HUDEP-2 (cell line): ENCODE measurements at regions not wholly inside any gene's neighbourhood (a gene's known extent, or its start where the extent isn't known, plus 50 kb on each side); places are given as distances from the start of the nearest gene placed in this dataset.
A peak's percentile ranks its signal among the peaks of the same experiment; 100 is the strongest.
"Not testable (repeated sequence)": the region's sequence is repeated elsewhere in the genome, so short reads cannot be mapped to it uniquely, and the experiment has no call there.

Experiments used
- DNase-seq, 76 experiments: peaks; one replicate each; lab custom pipeline; 2025; ENCODE audit not compliant: unreplicated experiment in 76 of 76; lab: John Stamatoyannopoulos, UW

DNA sequence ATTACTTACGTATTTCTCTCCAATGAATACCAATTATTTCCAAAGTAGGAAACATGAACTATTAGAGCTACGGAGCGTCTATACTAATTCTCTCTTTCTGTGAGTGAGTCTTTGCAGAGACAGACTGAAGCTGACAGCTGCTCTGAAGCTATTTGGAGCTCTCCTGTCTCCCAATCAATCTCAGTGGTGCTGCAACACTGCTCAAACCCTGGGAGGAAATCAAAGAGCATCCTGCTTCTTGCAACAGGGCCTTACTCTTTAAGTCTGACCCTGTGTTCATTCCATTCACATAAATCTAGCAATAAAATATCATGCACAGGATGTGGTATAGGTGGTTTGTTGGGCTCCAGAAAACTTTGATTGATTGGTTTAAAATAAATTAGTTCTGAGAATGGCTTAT lies 685.7 kb upstream of the IGFBP3 start:
- no peak for DNase-seq

DNA sequence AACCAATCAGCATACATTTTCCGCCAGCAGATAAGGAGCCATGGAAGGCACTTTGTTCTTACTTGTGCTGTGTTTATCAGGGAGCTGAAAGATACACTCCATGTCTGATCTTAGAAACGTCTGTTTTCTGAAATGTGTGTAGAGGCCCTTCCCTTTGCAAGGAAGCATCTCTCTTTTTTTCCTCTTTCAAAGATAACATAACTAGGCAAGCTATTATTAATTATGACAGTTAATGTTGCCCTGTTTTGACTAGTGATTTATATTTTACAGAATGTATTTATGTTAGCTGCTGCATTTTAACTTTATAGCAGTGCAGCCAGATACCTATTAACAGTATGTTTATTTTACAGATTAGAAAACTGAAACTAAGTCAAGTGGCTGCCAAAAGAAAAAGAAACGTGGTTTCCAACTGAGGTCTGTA lies 683.2 kb upstream of the IGFBP3 start:
- no peak for DNase-seq

- DNase-seq, result no peak
Observed at GRCh38 chr7:46603780-46604179, 682.7 kb upstream of the IGFBP3 start.

DNA sequence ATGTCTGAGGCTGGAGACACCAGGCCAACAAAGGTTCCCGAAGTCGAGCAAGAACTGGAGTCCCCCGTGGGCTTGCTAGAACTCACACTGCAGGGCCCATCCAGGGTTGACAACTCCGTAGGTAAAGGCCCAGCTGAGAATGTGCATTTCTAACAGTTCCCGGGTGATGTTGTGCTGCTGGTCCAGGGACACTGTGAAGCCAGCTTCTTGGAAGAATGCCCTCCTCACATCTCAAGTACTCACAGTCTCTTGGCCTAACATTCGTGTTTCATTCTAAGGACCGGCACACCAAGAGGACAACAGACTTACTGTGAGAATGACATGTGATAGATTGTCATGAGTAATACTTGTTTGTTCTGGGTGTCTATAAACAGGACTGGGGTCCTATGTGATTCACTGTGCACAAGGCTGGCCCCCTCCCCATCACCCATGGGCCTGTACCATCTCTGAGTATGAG lies 682.3 kb upstream of the IGFBP3 start:
- no peak for DNase-seq

DNA sequence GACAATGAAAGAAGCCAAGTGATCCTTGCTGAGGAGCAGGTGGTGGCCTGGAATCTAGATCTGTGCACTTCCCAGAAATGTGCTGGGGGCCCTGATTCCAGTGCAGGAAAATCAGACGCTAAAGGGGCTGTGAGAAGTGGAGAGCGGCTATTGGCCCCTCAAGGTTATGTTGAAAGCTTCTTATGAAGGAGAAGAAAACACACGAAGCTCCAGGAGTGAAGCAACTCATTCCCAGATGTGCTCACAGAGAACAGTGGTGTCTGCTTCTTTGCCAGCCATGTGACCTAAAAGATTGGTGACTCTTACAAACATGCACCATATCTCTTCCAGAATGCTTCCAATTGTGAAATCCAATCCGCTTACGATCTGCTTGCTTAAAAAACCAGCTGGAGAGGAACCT lies 679.3 kb upstream of the IGFBP3 start:
- no peak for DNase-seq

- DNase-seq, result not testable (repeated sequence)
Observed at GRCh38 chr7:46594831-46595230, 673.8 kb upstream of the IGFBP3 start.

GRCh38 chr7:46590918-46591905 lies 670.1 kb upstream of the IGFBP3 start:
- DNase-seq, result not testable (repeated sequence)

DNA sequence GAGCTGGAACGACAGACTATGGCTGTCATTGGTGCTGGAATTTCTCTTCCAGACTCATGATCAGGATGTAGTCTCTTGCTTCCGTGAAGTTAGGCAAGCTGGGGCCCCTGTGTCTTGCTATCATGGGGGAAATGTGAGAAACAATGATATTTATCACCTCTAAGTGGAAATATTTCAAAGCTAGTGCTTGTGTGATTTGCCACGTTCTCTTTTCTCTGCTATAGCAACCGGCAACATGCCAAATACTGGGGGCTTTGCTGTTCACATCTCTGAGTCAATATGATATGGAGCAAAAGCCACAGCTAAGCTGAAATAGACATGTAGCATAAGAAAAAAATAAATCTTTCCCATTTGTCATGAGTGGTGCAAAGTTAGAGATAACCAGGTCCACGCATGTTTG lies 668.2 kb upstream of the IGFBP3 start:
- no peak for DNase-seq

DNA sequence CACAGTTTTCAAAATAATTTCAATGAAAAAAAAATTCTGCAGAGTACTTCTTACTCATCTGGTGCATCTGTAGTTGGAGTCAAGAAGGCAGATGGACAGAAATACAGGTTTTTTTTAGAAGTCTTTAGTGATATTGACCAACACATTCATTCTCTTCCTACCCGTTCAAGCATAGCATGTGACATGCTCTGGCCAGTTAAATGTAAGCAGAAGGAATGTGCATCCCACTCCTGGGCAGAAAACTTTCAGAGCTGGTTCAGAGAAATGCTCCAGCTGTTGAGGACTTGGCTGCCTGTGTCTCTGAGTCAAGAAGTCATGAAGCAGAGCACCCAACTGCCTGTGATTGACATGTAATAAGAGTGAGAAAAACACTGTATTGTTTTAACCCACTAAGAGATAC lies 665.3 kb upstream of the IGFBP3 start:
- DNase-seq, result no peak

- DNase-seq, result no peak
Observed at GRCh38 chr7:46583656-46584055, 662.6 kb upstream of the IGFBP3 start.

DNA sequence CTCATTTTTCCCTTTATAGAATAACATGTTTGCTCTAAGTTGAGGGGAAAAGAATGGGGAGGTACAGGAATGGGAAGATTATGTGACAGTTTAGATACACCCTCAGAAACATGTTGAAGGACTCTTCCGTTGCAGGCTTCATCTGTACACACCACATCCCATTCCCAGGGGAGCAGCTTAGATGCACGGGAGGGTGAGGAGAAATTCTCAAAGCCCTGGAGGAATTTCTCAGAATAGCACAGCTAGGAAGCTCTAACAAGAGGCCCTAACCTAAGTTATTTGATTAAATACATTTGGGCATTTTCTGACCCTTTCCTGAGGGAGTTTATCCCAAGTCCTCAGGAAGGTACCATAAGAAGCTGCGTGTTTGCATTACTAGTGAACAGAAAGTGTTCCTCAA lies 660.2 kb upstream of the IGFBP3 start:
- no peak for DNase-seq

DNA sequence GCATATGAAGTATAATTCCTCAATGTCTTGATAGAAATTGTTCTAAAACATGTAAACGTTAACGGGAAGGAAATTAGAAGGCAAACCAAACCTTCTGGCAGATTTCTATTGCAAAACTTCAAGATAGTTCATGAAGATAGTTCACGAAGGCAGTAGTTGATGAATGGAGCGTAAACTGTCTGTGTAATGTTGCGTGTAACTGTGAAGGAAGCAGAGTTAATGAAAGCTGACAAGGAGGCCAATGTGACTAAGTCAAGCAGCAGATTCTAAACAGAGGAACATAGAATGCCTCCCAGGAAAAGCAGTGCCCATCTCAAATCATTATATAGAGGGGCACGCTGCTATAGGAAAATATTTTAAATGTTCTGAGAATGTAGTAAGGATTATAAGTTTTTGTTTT lies 659.7 kb upstream of the IGFBP3 start:
- DNase-seq, result no peak

- no peak for DNase-seq
Observed at GRCh38 chr7:46577394-46577793, 656.3 kb upstream of the IGFBP3 start.

DNA sequence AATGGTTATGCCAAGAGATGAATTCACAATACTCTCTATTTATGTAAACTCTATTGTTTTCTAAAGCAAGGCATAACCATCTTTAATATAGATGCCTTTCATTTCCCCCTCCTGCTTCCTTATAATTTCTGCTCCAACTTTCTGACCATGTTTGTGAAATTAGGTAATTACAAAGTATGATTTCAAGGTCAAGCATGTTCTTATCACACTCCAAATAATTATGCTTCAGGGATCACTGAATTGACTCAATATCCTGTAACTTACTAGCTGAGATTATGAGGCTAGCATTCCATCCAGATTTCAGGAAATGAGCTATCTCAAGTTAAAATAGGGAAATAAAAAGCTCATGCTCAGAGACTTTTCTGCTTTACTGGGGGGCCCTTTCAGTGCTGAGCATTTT lies 655.9 kb upstream of the IGFBP3 start:
- no peak for DNase-seq

GRCh38 chr7:46572691-46573090 lies 651.6 kb upstream of the IGFBP3 start:
- DNase-seq, result no peak

DNA sequence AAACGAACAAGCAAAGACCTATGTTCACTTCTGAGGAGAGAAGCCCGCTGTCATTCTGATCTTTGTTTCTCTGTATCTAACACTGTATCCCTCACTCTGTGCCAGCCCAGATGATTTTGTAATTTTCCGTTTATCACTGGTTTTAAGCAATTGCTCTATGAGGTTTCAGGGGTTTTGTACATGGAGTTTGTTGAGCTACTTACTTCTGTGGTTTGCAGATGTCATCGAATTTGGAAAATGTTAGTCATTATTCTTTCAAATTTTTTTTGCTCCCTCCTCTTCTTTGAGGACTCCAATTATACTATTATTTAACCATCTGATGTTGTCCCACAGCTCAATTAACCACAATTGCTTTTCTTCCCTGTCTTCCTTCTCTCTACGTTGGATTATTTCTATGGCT lies 650.9 kb upstream of the IGFBP3 start:
- peak in 1 of 76 experiments; percentile 8 for DNase-seq

DNA sequence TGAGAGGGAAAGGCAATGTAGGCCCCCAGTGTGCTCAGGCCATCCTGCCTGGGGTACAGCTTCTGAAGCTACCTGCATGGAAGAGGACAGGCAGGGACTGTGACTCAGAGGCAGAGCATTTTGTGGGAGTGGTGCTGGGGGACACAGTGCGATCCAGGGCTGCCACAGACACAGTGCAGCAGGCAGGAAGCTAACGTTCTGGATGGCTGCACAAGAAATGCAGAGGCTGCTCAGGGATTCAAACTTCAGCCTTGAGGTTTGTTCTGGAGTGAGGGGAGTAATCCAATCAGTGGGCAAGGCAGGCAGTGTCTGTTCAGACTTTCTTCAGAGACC lies 648.0 kb upstream of the IGFBP3 start:
- DNase-seq, result no peak

DNA sequence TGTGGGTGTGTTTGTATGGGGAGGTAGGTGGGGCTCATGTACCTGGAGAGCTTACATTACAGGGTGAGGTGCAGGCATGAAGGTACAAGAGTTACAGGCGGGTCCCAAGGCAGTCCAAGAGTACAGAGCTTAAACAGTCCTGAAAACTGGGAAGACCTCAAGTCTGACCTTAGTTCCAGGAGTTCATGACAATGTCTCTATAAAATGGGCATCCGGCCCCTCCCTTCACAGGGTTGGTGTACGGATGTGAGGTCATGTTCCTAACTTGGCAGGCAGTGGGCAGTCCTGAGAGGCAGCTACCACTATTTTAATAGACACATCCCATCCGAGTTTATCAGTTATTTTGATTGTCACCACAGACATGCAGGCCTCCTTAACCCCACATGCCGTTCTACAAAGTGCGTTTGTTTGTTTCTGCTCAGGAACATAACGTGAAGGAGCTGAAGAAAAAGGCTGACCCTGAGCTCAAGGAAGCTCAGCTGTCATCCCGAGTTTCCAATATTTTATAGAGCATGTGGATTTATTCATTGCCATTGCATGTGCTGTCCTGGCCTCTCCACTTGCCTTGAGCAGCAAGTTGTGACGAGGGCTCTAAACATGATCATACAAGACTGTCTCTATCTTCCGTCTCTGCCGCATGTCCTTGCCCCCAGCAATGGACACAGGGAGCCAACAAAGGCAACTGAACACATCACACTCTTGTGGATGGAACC lies 647.5 kb upstream of the IGFBP3 start:
- no peak for DNase-seq

- DNase-seq, result no peak
Observed at GRCh38 chr7:46567858-46568257, 646.8 kb upstream of the IGFBP3 start.

DNA sequence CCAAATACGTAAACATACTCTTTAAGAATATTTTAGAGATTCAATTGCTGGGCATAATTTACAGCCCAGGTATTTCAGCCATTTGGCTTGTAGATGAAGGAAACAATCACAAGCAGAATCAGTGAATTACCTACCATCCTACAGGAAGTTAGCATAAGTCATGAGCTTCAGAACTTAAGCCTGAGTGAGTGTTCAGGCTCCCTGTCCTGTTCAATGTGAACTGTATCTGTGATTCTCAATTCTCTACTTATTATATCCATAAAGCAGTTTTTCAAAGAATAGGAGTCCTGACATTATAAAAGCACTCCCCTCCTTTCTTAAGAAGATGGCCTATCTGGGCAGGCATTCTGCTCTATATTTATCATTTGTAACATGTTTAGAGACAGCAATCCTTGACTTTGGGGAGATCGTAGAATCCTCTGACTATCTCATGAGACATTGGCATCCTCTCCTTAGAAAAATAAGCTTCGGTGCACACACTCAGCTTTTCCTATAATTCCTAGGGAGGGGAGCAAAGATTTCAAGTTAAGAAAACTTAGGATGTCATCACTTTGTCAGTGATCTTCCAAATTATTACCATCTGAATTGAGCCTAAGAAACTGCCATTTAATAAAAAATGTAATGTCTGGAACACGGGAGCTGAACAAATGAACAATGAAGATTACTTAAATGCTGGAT lies 645.2 kb upstream of the IGFBP3 start:
- DNase-seq, result no peak
